GM23338 (cell line): ENCODE measurements at regions not wholly inside any gene's neighbourhood (a gene's known extent, or its start where the extent isn't known, plus 50 kb on each side); places are given as distances from the start of the nearest gene placed in this dataset.

ENCODE experiments used
- ATAC-seq: fragments of 200-7000 bp; cut with Tn5 transposase; 3 replicates; pipeline ENCODE4 v1.9.1; 2020
- DNase-seq: peaks from one replicate; pipeline ENCODE4 v3.0.0-alpha.2; 2015; ENCODE audit warnings: low spot score
- H2AFZ ChIP-seq: fragments of 200-600 bp; sonication (generic); 2 replicates; pipeline ENCODE4 v1.8.0; 2016; ENCODE audit warnings: antibody characterized with exemption, mild to moderate bottlenecking, moderate library complexity
- H3F3A ChIP-seq: fragments of 200-600 bp; sonication (generic); replicated peaks from 2 replicates; pipeline ENCODE4 v1.8.0; 2017; ENCODE audit warnings: antibody characterized with exemption, mixed run types, low read depth
- H3K27ac ChIP-seq: fragments of 200-600 bp; sonication (generic); 2 replicates; pipeline ENCODE4 v1.6.1; 2016; ENCODE audit warnings: low read depth
- H3K27me3 ChIP-seq: fragments of 200-600 bp; sonication (generic); 2 replicates; pipeline ENCODE4 v1.8.0; 2016; ENCODE audit warnings: mild to moderate bottlenecking, mixed run types, moderate library complexity; ENCODE audit not compliant: insufficient read depth
- H3K36me3 ChIP-seq: fragments of 200-600 bp; sonication (generic); 2 replicates; pipeline ENCODE4 v1.8.0; 2016; ENCODE audit warnings: mild to moderate bottlenecking; ENCODE audit not compliant: insufficient read depth
- H3K4me1 ChIP-seq: fragments of 200-600 bp; sonication (generic); 2 replicates; pipeline ENCODE4 v1.8.0; 2016; ENCODE audit warnings: mild to moderate bottlenecking, moderate library complexity; ENCODE audit not compliant: insufficient read depth
- H3K4me2 ChIP-seq: fragments of 200-600 bp; sonication (generic); 2 replicates; pipeline ENCODE4 v1.7.1; 2017; ENCODE audit warnings: mixed run types
- H3K4me3 ChIP-seq: fragments of 200-600 bp; sonication (generic); 2 replicates; pipeline ENCODE4 v1.6.1; 2016; ENCODE audit warnings: mixed run types
- H3K79me2 ChIP-seq: fragments of 200-600 bp; sonication (generic); replicated peaks from 2 replicates; pipeline ENCODE4 v1.8.0; 2017; ENCODE audit warnings: mild to moderate bottlenecking; ENCODE audit not compliant: insufficient read depth
- H3K9me2 ChIP-seq: fragments of 200-600 bp; sonication (generic); 2 replicates; pipeline ENCODE4 v1.8.0; 2017; ENCODE audit not compliant: insufficient read depth
- H4K20me1 ChIP-seq: fragments of 200-600 bp; sonication (generic); replicated peaks from 2 replicates; pipeline ENCODE4 v1.8.0; 2017; ENCODE audit warnings: mild to moderate bottlenecking; ENCODE audit not compliant: insufficient read depth
- H3K27ac Mint-ChIP-seq: 2 replicates; pipeline ENCODE4 v1.8.0; 2020; ENCODE audit warnings: inconsistent platforms, mild to moderate bottlenecking, moderate library complexity, mixed read lengths
- H3K27me3 Mint-ChIP-seq: 3 replicates; pipeline ENCODE4 v1.8.0; 2022; ENCODE audit warnings: low read depth, mild to moderate bottlenecking, moderate library complexity, mixed read lengths, inconsistent platforms; ENCODE audit not compliant: insufficient read depth, poor library complexity
- H3K36me3 Mint-ChIP-seq: 3 replicates; pipeline ENCODE4 v1.8.0; 2021; ENCODE audit warnings: low read depth, mild to moderate bottlenecking, inconsistent platforms, moderate library complexity, mixed read lengths
- H3K4me1 Mint-ChIP-seq: 3 replicates; pipeline ENCODE4 v1.8.0; 2020; ENCODE audit warnings: mild to moderate bottlenecking, inconsistent platforms, mixed read lengths
- H3K4me3 Mint-ChIP-seq: 3 replicates; pipeline ENCODE4 v1.8.0; 2021; ENCODE audit warnings: moderate library complexity, mild to moderate bottlenecking, inconsistent platforms, mixed read lengths
- H3K9me3 Mint-ChIP-seq: 3 replicates; pipeline ENCODE4 v1.8.0; 2020; ENCODE audit warnings: moderate library complexity, mild to moderate bottlenecking, inconsistent platforms, mixed read lengths
- CREB1 ChIP-seq: fragments of 250-450 bp; sonication (Bioruptor Pico); IDR thresholded peaks from 2 replicates; pipeline ENCODE4 v1.5.0; 2020; ENCODE audit warnings: low read depth, mild to moderate bottlenecking, moderate library complexity
- CTCF ChIP-seq, 2 experiments: fragments of 200-600 bp in 1 of 2; sonication (generic) in 1 of 2; conservative IDR thresholded peaks; 2 replicates each; pipeline versions ENCODE4 v1.5.1 to v1.6.1; 2016 to 2017; ENCODE audit warnings: antibody characterized with exemption in 2 of 2, low read depth in 2 of 2, mild to moderate bottlenecking in 2 of 2, moderate library complexity in 1 of 2
- ETS1 ChIP-seq: IDR thresholded peaks from 2 replicates; pipeline ENCODE4 v1.6.1; 2016; ENCODE audit warnings: antibody characterized with exemption
- EZH2 ChIP-seq: fragments of 200-600 bp; sonication (generic); IDR thresholded peaks from one replicate; pipeline ENCODE4 v1.8.0; 2017; ENCODE audit warnings: antibody characterized with exemption, mild to moderate bottlenecking, low read depth; ENCODE audit not compliant: unreplicated experiment
- EZH2phosphoT487 ChIP-seq: fragments of 200-600 bp; sonication (generic); IDR thresholded peaks from one replicate; pipeline ENCODE4 v1.8.1; 2018; ENCODE audit warnings: antibody characterized with exemption; ENCODE audit not compliant: unreplicated experiment
- JUNB ChIP-seq: IDR thresholded peaks from one replicate; pipeline ENCODE4 v1.6.1; 2016; ENCODE audit warnings: antibody characterized with exemption; ENCODE audit not compliant: unreplicated experiment
- NANOG ChIP-seq: IDR thresholded peaks from 2 replicates; pipeline ENCODE4 v1.6.1; 2016; ENCODE audit warnings: antibody characterized with exemption, borderline replicate concordance
- POLR2AphosphoS5 ChIP-seq: IDR thresholded peaks from 2 replicates; pipeline ENCODE4 v1.6.1; 2016; ENCODE audit warnings: antibody characterized with exemption, low read depth
- REST ChIP-seq: IDR thresholded peaks from one replicate; pipeline ENCODE4 v1.6.1; 2018; ENCODE audit warnings: antibody characterized with exemption; ENCODE audit not compliant: unreplicated experiment
- STAT1 ChIP-seq: IDR thresholded peaks from one replicate; pipeline ENCODE4 v1.6.1; 2016; ENCODE audit warnings: antibody characterized with exemption; ENCODE audit not compliant: unreplicated experiment
- ZNF114 ChIP-seq: fragments of 250-450 bp; sonication (Bioruptor Pico); IDR thresholded peaks from 2 replicates; pipeline ENCODE4 v1.5.0; 2020; ENCODE audit warnings: mild to moderate bottlenecking, moderate library complexity
- ZNF331 ChIP-seq: fragments of 250-450 bp; sonication (Bioruptor Pico); IDR thresholded peaks from 2 replicates; pipeline ENCODE4 v1.5.0; 2020; ENCODE audit warnings: low read depth, mild to moderate bottlenecking, moderate library complexity
- ZNF462 ChIP-seq: fragments of 250-450 bp; sonication (Bioruptor Pico); IDR thresholded peaks from 2 replicates; pipeline ENCODE4 v1.5.0; 2020; ENCODE audit warnings: mild to moderate bottlenecking, moderate library complexity

GRCh38 chr7:106375499-106375898 is 90.7 kb upstream of the NAMPT start:
- Mint-ChIP-seq H3K4me3 (no peak overlapping the region), H3K27ac (no peak overlapping the region), H3K4me1 (no peaks in the 10 kb centered on the region), H3K27me3 (no peaks in the 10 kb centered on the region), H3K9me3 (no peaks in the 10 kb centered on the region), H3K36me3 (no peaks in the 10 kb centered on the region)
- H2AFZ ChIP-seq, result no peak overlapping the region
- ATAC-seq, result no peak
- no peak for DNase-seq
- no peaks in the 10 kb centered on the region for H3K36me3 ChIP-seq
- peaks cover 4% of the 10 kb centered on the region; the same call in 1 of the 2 replicates for H3K4me1 ChIP-seq
- H3K9me2 ChIP-seq, result peaks cover 8% of the 10 kb centered on the region
- no peaks in the 10 kb centered on the region for H3F3A ChIP-seq
- H4K20me1 ChIP-seq, result no peaks in the 10 kb centered on the region
- H3K27me3 ChIP-seq, result no peaks in the 10 kb centered on the region
- H3K4me2 ChIP-seq, result no peak overlapping the region
- TF ChIP-seq JUNB (no peak), REST (no peak), NANOG (no peak), EZH2phosphoT487 (no peak), CREB1 (CRISPR knock-in tag) (no peak), EZH2 (no peak), ETS1 (no peak), ZNF114 (CRISPR knock-in tag) (no peak), ZNF331 (no peak), POLR2AphosphoS5 (no peak), ZNF462 (CRISPR knock-in tag) (no peak), STAT1 (no peak), CTCF (conservative IDR thresholded peaks at IDR 0.05; ENCODE audit: low read depth in 2 of 2) (no peak)
- no peaks in the 10 kb centered on the region for H3K79me2 ChIP-seq
- no peak overlapping the region for H3K27ac ChIP-seq
- no peak overlapping the region for H3K4me3 ChIP-seq
